Adrenal gland (tissue), 9 donors: ENCODE measurements at regions not wholly inside any gene's neighbourhood (a gene's known extent, or its start where the extent isn't known, plus 50 kb on each side); places are given as distances from the start of the nearest gene placed in this dataset.
"Not testable (repeated sequence)": the region's sequence is repeated elsewhere in the genome, so short reads cannot be mapped to it uniquely, and the experiment has no call there.

ENCODE experiments used
- DNase-seq, 7 donors: peaks; one replicate each; pipeline ENCODE4 v3.0.0-alpha.2; 2019 to 2020
- H3K27ac ChIP-seq, 5 donors: fragments of 200-600 bp; sonication (generic) in 4 of 5; 1 replicate in 3 of 5; 2 replicates in 2 of 5; pipeline versions ENCODE4 v1.5.1 to v1.8.0; 2016 to 2020; ENCODE audit warnings: mild to moderate bottlenecking in 1 of 5
- H3K27me3 ChIP-seq: fragments of 200-600 bp; 2 replicates; pipeline ENCODE4 v1.8.0; 2021
- H3K36me3 ChIP-seq, 2 donors: fragments of 200-600 bp; replicated peaks in 1 of 2; 1 replicate in 1 of 2; 2 replicates in 1 of 2; pipeline versions ENCODE4 v1.5.1 to v1.8.0; 2018 to 2022
- H3K4me1 ChIP-seq, 2 donors: fragments of 200-600 bp; replicated peaks in 1 of 2; 1 replicate in 1 of 2; 2 replicates in 1 of 2; pipeline versions ENCODE4 v1.5.1 to v1.8.0; 2018 to 2021
- H3K4me3 ChIP-seq, 4 donors: fragments of 200-600 bp; sonication (generic) in 3 of 4; one replicate each; pipeline ENCODE4 v1.5.1; 2016 to 2018
- H3K9me3 ChIP-seq, 3 donors: fragments of 200-600 bp; sonication (generic) in 1 of 3; replicated peaks in 1 of 3; 1 replicate in 2 of 3; 2 replicates in 1 of 3; pipeline versions ENCODE4 v1.5.1 to v1.8.0; 2016 to 2021
- POLR2A ChIP-seq, 2 donors: fragments of 450-650 bp; IDR thresholded peaks; one replicate each; pipeline ENCODE4 v1.6.1; 2017; ENCODE audit warnings: antibody characterized with exemption in 2 of 2, mild to moderate bottlenecking in 2 of 2, moderate library complexity in 1 of 2
- WGBS, 4 donors: extraction: QIAGEN DNeasy Blood & Tissue Kit in 2 of 4; methylation state at CpG; one replicate each; pipeline versions ENCODE4 v1.1.5 to v1.1.7; 2013 to 2017; 5-methylcytosine and 5-hydroxymethylcytosine counted together
- intact Hi-C, 2 donors: fragments of 100-400 bp; cut with DNase I; formaldehyde crosslinking; loops; one replicate each; pipeline versions ENCODE4 v1.14.1 to v1.15.0; 2022 to 2023
- TF ChIP-seq, protein P1 (sequence below), 6 experiments: fragments of 450-650 bp in 4 of 6; fragments of 200-600 bp in 2 of 6; sonication (generic) in 1 of 6; IDR thresholded peaks; 1 replicate in 5 of 6; 2 replicates in 1 of 6; pipeline versions ENCODE4 v1.5.1 to v1.8.0; 2016 to 2021; ENCODE audit warnings: antibody characterized with exemption in 6 of 6, mild to moderate bottlenecking in 2 of 6, moderate library complexity in 1 of 6
- donor health status: healthy with polysubstance abuse.
- donor health status: Bipolar disorder and iron deficiency.
- donor health status: DM: yes; HTN: yes; CAD: no.
- donor health status: DM: no; HTN: no; CAD: no.
- donor health status: DM: no; HTN: no; CAD: no.

DNA sequence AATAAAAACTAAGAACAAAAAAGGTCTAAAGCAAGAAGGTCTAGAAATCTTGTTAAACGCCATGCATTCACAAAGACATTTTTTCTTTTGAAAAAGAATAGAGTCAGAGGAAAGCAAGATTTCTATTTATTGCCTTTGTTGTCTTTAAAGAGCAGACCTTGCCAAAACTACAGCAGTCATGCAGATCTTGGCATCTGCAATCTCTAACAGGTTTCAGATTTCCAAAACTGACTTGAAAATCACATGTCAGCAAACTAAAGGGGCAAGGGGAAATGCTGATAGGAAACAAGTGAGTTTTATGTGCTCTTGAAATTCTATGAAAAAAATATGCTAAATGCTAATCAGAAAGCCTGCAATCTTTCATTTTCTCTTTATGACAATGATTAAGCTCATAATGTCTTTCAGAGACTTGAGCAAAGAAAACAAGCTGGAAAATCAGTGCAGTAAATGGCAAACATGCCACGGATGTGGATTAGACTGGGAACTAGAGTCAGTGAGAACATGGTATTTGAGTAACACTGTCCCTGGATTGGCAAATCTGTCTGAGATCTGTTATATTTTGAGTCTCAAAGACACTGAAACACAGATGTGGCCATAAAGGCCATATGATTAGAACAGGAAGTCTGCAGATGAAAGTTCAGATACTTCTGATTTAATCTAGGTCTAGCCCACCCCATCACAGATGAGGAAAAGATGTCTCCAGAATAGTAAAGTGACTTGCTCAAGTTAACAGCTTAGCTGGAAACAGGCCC, 361.4 kb upstream of the RPS23 start:
- 23 to 34% (median 30%) methylated on average over 2 of the region's 2 CpGs for WGBS, 4 donors
- Histone ChIP-seq H3K27ac (peak overlapping the region in 3 of 5 donors; percentile 23 to 42 (median 26)), H3K4me1 (peaks cover 8 to 27% of the 10 kb centered on the region in 2 donors), H3K9me3 (no peaks in the 10 kb centered on the region), H3K36me3 (no peaks in the 10 kb centered on the region), H3K4me3 (no peak overlapping the region), H3K27me3 (no peaks in the 10 kb centered on the region)
- intact Hi-C loops = loop anchor here (10.0 kb wide), 2 partner anchors 275 to 285 kb away; no protein-coding TSS in a partner anchor
- no peak for DNase-seq
- no peak for TF ChIP-seq POLR2A (IDR thresholded peaks at IDR 0.05)
- TF ChIP-seq, protein P1, sequence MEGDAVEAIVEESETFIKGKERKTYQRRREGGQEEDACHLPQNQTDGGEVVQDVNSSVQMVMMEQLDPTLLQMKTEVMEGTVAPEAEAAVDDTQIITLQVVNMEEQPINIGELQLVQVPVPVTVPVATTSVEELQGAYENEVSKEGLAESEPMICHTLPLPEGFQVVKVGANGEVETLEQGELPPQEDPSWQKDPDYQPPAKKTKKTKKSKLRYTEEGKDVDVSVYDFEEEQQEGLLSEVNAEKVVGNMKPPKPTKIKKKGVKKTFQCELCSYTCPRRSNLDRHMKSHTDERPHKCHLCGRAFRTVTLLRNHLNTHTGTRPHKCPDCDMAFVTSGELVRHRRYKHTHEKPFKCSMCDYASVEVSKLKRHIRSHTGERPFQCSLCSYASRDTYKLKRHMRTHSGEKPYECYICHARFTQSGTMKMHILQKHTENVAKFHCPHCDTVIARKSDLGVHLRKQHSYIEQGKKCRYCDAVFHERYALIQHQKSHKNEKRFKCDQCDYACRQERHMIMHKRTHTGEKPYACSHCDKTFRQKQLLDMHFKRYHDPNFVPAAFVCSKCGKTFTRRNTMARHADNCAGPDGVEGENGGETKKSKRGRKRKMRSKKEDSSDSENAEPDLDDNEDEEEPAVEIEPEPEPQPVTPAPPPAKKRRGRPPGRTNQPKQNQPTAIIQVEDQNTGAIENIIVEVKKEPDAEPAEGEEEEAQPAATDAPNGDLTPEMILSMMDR (IDR thresholded peaks at IDR 0.05) = no peak

- no peaks in the 10 kb centered on the region for H3K27me3 ChIP-seq
- H3K4me1 ChIP-seq = peaks cover 8 to 29% of the 10 kb centered on the region in 2 donors
- no peaks in the 10 kb centered on the region for H3K9me3 ChIP-seq
- no peak overlapping the region for H3K27ac ChIP-seq
- no peak overlapping the region for H3K4me3 ChIP-seq
- DNase-seq = no peak
- H3K36me3 ChIP-seq = no peaks in the 10 kb centered on the region
- TF ChIP-seq, protein P1 (IDR thresholded peaks at IDR 0.05) = no peak
- TF ChIP-seq POLR2A (IDR thresholded peaks at IDR 0.05) = no peak
- intact Hi-C loops = no loop called here
- 75 to 100% (median 92%) methylated on average over 1 of the region's 1 CpG for WGBS, 4 donors
Observed at GRCh38 chr5:82636591-82636990, 358.4 kb upstream of the RPS23 start.

GRCh38 chr5:82635561-82636288, 357.6 kb upstream of the RPS23 start:
- TF ChIP-seq POLR2A (IDR thresholded peaks at IDR 0.05) = no peak
- TF ChIP-seq, protein P1 (IDR thresholded peaks at IDR 0.05) = no peak
- no peak overlapping the region for H3K4me3 ChIP-seq
- no peaks in the 10 kb centered on the region for H3K9me3 ChIP-seq
- peaks cover 8 to 20% of the 10 kb centered on the region in 2 donors for H3K4me1 ChIP-seq
- DNase-seq = no peak
- no peaks in the 10 kb centered on the region for H3K36me3 ChIP-seq
- H3K27ac ChIP-seq = no peak overlapping the region
- 87 to 92% (median 89%) methylated on average over 4 of the region's 4 CpGs for WGBS, 4 donors
- intact Hi-C loops = no loop called here
- no peaks in the 10 kb centered on the region for H3K27me3 ChIP-seq

DNA sequence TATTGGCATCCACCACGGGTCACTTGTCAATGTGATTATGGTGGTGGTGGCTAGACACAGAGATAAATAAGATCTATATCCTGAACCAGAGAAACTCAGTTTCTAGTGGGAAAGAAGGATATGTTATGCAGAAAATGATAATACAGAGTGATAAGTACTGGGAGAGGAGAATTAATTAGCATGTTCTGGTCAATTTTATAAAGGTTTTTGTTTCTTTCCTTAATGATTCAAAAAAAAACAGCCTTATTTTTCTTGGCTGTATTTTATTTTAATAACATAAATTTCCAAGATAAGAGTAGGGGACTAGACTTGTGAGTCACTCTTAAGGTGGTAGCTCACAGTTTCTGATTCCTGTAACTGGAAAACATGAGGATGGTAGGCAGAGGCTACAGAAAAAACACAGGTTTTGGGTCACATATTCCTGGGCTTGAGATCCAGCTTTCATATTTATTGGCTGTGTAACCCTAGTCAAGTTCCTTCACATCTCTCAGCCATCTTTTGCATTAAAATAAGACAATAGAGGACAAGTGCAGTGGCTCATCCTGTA, 350.3 kb upstream of the RPS23 start:
- TF ChIP-seq, protein P1 (IDR thresholded peaks at IDR 0.05) = no peak
- no peak for TF ChIP-seq POLR2A (IDR thresholded peaks at IDR 0.05)
- no peaks in the 10 kb centered on the region for H3K27me3 ChIP-seq
- no peak overlapping the region for H3K4me3 ChIP-seq
- intact Hi-C loops = no loop called here
- 14 to 41% (median 24%) methylated on average over 1 of the region's 1 CpG for WGBS, 4 donors
- peaks cover 0 to 17% of the 10 kb centered on the region in 2 donors for H3K4me1 ChIP-seq
- H3K27ac ChIP-seq = peak overlapping the region in 3 of 5 donors; percentile 37 to 69 (median 41)
- H3K36me3 ChIP-seq = no peaks in the 10 kb centered on the region
- no peaks in the 10 kb centered on the region for H3K9me3 ChIP-seq
- peak in 1 of 7 donors; percentile 27 for DNase-seq

DNA sequence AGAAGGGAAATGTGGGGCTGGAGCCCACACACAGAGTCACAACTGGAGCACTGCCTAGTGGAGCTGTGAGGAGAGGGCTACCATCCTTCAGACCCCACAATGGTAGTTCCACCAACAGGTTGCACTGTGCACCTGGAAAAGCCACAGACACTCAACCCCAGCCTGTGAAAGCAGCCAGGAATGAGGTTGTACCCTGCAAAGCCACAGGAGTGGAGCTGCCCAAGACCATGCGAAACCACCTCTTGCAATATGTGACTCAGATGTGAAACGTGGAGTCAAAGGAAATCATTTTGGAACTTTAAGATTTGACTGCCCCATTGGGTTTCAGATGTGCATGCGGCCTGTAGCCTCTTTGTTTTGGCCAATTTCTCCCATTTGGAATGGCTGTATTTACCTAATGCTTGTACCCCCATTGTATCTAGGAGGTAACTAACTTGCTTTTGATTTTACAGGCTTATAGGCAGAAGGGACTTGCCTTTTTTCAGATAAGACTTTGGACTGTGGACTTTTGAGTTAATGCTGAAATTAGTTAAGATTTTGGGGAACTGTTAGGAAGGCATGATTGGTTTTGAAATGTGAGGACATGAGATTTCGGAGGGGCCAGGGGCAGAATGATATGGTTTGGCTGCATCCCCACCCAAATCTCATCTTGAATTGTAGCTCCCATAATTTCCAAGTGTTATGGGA, 348.9 kb upstream of the RPS23 start:
- H3K27ac ChIP-seq, H3K27me3 ChIP-seq, H3K36me3 ChIP-seq, intact Hi-C loops, H3K9me3 ChIP-seq, DNase-seq, H3K4me3 ChIP-seq: not testable (repeated sequence)
- H3K4me1 ChIP-seq = peaks cover 0 to 13% of the 10 kb centered on the region in 2 donors
- 89 to 96% (median 94%) methylated on average over 4 of the region's 4 CpGs for WGBS, 4 donors

DNA sequence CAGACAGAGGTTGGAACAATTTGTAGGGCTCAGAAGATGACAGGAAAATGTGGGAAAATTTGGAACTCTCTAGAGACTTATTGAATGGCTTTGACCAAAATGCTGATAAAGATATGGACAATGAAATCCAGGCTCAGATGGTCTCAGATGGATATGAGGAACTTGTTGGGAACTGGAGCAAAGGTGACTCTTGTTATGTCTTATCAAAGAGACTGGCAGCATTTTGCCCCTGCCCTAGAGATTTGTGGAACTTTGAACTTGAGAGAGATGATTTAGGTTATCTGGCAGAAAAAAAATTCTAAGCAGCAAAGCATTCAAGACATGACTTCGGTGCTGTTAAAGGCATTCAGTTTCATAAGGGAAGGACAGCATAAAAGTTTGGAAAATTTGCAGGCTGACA, 347.9 kb upstream of the RPS23 start:
- H3K27me3 ChIP-seq, DNase-seq, intact Hi-C loops, H3K9me3 ChIP-seq, H3K36me3 ChIP-seq, H3K27ac ChIP-seq, H3K4me3 ChIP-seq: not testable (repeated sequence)
- peaks cover 0 to 13% of the 10 kb centered on the region in 2 donors for H3K4me1 ChIP-seq
- WGBS, 4 donors = 44 to 71% (median 62%) methylated on average over 1 of the region's 1 CpG
